Naive thymus-derived CD4-positive, alpha-beta T cell (primary cell): ENCODE measurements at regions not wholly inside any gene's neighbourhood (a gene's known extent, or its start where the extent isn't known, plus 50 kb on each side); places are given as distances from the start of the nearest gene placed in this dataset.

Experiments
- ATAC-seq: fragments of 150-1000 bp; cut with Tn5 transposase; 2 replicates; pipeline ENCODE4 v1.10.0; 2021; ENCODE audit warnings: mild to moderate bottlenecking, moderate library complexity
- CTCF ChIA-PET: fragments of 350-600 bp; sonication (Branson Sonifier 250); formaldehyde crosslinking; loops from one replicate; lab custom pipeline; 2021; ENCODE audit warnings: antibody characterized with exemption; lab: Charles Lee
- POLR2A ChIA-PET: fragments of 350-600 bp; sonication (Branson Sonifier 250); formaldehyde crosslinking; loops from one replicate; lab custom pipeline; 2021; ENCODE audit warnings: antibody characterized with exemption, inconsistent platforms; lab: Charles Lee
- DNase-seq, 9 donors: peaks; one replicate each; pipeline versions ENCODE4 v3.0.0 to v3.0.0-alpha.2; 2020 to 2022; ENCODE audit warnings: mixed read lengths in 1 of 9
- H3K27ac ChIP-seq: one replicate; pipeline ENCODE4 v1.7.0; 2013; ENCODE audit warnings: mild to moderate bottlenecking, low read depth, low read length, moderate library complexity
- H3K27me3 ChIP-seq, 2 donors: one replicate each; pipeline ENCODE4 v1.7.0; 2013; ENCODE audit warnings: low read length in 2 of 2, mild to moderate bottlenecking in 2 of 2, moderate library complexity in 2 of 2; ENCODE audit not compliant: control insufficient read depth in 2 of 2, insufficient read depth in 2 of 2
- H3K36me3 ChIP-seq, 3 experiments: 1 replicate in 2 of 3; 2 replicates in 1 of 3; pipeline ENCODE4 v1.7.0; 2013; ENCODE audit warnings: low read length in 3 of 3, mild to moderate bottlenecking in 3 of 3, moderate library complexity in 1 of 3; ENCODE audit not compliant: insufficient read depth in 3 of 3, control insufficient read depth in 2 of 3
- H3K4me1 ChIP-seq, 2 donors: one replicate each; pipeline ENCODE4 v1.7.0; 2013; ENCODE audit warnings: low read length in 2 of 2, mild to moderate bottlenecking in 2 of 2, moderate library complexity in 1 of 2; ENCODE audit not compliant: control insufficient read depth in 2 of 2, insufficient read depth in 2 of 2
- H3K4me3 ChIP-seq: 2 replicates; pipeline ENCODE4 v1.7.0; 2013; ENCODE audit warnings: mild to moderate bottlenecking, low read length
- H3K9me3 ChIP-seq, 3 experiments: 1 replicate in 2 of 3; 2 replicates in 1 of 3; pipeline ENCODE4 v1.7.0; 2013; ENCODE audit warnings: low read length in 3 of 3; ENCODE audit not compliant: control insufficient read depth in 2 of 3
- H3K27ac Mint-ChIP-seq, 9 donors: one replicate each; pipeline ENCODE4 v1.8.0; 2020 to 2022; ENCODE audit warnings: mixed read lengths in 9 of 9, mild to moderate bottlenecking in 8 of 9, moderate library complexity in 5 of 9, inconsistent platforms in 2 of 9
- H3K27me3 Mint-ChIP-seq, 5 donors: one replicate each; pipeline ENCODE4 v1.8.0; 2021 to 2022; ENCODE audit warnings: mixed read lengths in 5 of 5, mild to moderate bottlenecking in 1 of 5
- H3K36me3 Mint-ChIP-seq, 5 donors: one replicate each; pipeline ENCODE4 v1.8.0; 2020 to 2022; ENCODE audit warnings: mixed read lengths in 5 of 5, mild to moderate bottlenecking in 3 of 5, inconsistent platforms in 1 of 5
- H3K4me1 Mint-ChIP-seq, 7 donors: one replicate each; pipeline ENCODE4 v1.8.0; 2020 to 2022; ENCODE audit warnings: mixed read lengths in 7 of 7, mild to moderate bottlenecking in 3 of 7, inconsistent platforms in 1 of 7
- H3K4me3 Mint-ChIP-seq, 10 donors: one replicate each; pipeline ENCODE4 v1.8.0; 2020 to 2022; ENCODE audit warnings: mild to moderate bottlenecking in 10 of 10, mixed read lengths in 10 of 10, moderate library complexity in 6 of 10, inconsistent platforms in 2 of 10
- H3K9me3 Mint-ChIP-seq, 11 donors: one replicate each; pipeline ENCODE4 v1.8.0; 2020 to 2022; ENCODE audit warnings: mixed read lengths in 11 of 11, mild to moderate bottlenecking in 4 of 11, inconsistent platforms in 1 of 11, moderate library complexity in 1 of 11
- intact Hi-C, 2 donors: fragments of 100-400 bp; cut with micrococcal nuclease; formaldehyde crosslinking; loops; one replicate each; pipeline ENCODE4 v1.15.1; 2023

DNA sequence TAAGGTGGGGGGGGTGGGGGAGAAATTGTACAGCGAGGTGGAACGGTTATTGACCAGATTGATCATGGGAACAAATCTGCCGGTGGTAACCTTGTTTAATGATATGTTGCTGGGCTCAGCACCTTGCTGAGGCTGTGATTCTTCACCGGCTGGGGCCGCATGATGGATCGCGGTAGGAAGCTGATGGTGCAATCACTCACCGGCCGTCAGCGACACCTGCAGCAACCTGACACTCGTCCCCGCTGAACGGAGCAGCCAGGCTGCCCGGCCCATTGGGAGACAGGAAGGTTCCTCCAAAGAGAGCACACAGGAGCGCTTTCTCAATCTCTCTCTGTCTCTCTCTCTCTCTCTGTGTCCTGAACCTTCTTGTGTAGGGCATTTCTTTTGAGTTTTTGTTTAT is 128.5 kb upstream of the RRP15 start:
- Mint-ChIP-seq H3K4me1 (no peaks in the 10 kb centered on the region), H3K4me3 (no peak overlapping the region), H3K9me3 (peaks cover 0 to 20% (median 5%) of the 10 kb centered on the region in 11 donors), H3K27ac (no peak overlapping the region), H3K27me3 (peaks cover 25 to 51% (median 34%) of the 10 kb centered on the region in 5 donors), H3K36me3 (no peaks in the 10 kb centered on the region)
- H3K4me1 ChIP-seq: no peaks in the 10 kb centered on the region
- intact Hi-C loops: no loop called here
- no peaks in the 10 kb centered on the region for H3K9me3 ChIP-seq
- DNase-seq: no peak
- ChIA-PET CTCF (no interaction called here), POLR2A (no interaction called here)
- ATAC-seq: no peak
- no peaks in the 10 kb centered on the region for H3K36me3 ChIP-seq
- H3K27ac ChIP-seq: no peak overlapping the region
- no peak overlapping the region for H3K4me3 ChIP-seq
- no peaks in the 10 kb centered on the region for H3K27me3 ChIP-seq

DNA sequence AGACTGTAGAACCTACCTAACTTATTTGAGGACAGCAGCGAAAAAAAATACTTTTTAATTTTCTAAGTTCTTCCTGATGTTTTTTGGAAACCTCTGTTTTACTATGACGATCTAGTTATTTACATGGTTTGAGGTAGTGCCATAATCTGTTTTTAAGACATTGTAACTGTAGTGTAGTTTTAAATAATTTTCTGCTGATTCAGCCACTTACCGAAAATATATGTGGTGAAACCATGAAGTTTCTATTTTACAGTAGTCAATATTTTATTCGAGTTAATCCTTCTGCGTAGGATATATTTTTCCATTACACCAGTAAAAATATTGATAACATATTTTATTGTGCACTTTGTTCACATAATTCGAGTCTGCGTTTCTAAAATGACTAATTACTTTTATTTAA is 121.7 kb upstream of the RRP15 start:
- no peak for DNase-seq
- peaks cover 0 to 6% of the 10 kb centered on the region in 2 donors for H3K4me1 ChIP-seq
- Mint-ChIP-seq H3K4me1 (peaks cover 9 to 20% (median 16%) of the 10 kb centered on the region in 7 donors), H3K27ac (no peak overlapping the region), H3K9me3 (peaks cover 0 to 30% (median 4%) of the 10 kb centered on the region in 11 donors), H3K27me3 (peaks cover 32 to 73% (median 61%) of the 10 kb centered on the region in 5 donors), H3K4me3 (peak overlapping the region in 3 of 10 donors; percentile 82 to 86 (median 83)), H3K36me3 (peaks cover 0 to 7% (median 4%) of the 10 kb centered on the region in 5 donors)
- CTCF ChIA-PET: no interaction called here
- POLR2A ChIA-PET: no interaction called here
- no peak for ATAC-seq
- intact Hi-C loops: loop anchor here in 1 of 2 donors (10.0 kb wide), 1 partner anchor 1029 kb away; no protein-coding TSS in a partner anchor
- peaks cover 0 to 11% of the 10 kb centered on the region in 2 donors for H3K27me3 ChIP-seq
- no peak overlapping the region for H3K27ac ChIP-seq
- H3K4me3 ChIP-seq: no peak overlapping the region
- no peaks in the 10 kb centered on the region for H3K9me3 ChIP-seq
- H3K36me3 ChIP-seq: no peaks in the 10 kb centered on the region

DNA sequence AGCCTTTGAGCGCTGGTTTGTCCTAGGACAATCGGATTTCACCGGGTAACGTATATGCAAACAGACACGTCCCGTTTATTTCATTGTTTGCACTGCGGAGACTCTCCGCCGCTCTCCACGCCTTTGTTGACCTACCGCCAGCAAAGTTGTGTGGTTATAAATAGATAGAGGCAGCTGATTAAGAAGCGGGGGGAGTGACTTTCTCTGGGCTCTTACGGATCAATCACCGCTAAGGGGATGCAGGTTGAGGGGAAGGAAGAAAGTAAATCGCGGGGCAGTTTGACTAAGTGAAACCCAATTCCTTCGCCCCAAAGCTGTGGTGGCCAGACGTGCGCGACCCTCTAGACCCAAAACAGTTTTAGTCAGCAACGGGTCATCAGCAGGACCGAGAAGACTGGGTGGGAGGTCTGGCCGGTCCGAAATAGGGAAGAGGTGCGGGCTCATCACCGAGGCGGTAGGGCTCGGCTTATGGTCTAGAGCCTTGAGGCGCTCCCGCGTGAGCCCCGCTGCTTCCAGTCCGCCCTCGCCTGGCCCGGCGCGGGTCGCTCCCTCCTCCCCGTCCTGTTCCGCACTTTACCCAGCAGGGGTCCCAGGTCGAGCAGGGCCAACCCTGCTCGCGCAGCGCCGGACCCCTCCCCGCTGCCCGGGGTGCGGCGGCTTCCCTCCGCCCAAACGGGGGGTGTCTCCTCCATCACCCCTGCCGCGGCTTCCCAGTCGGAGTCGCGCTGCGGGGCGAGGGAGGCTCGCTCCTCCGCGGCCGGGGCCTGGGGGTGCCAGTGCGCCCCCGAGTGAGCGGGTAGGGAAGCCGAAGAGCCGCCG is 120.8 kb upstream of the RRP15 start:
- Histone ChIP-seq H3K4me1 (peaks cover 0 to 6% of the 10 kb centered on the region in 2 donors), H3K9me3 (no peaks in the 10 kb centered on the region), H3K27me3 (peaks cover 0 to 11% of the 10 kb centered on the region in 2 donors), H3K36me3 (no peaks in the 10 kb centered on the region), H3K4me3 (peak overlapping the region; percentile 42), H3K27ac (no peak overlapping the region)
- CTCF ChIA-PET: no interaction called here
- Mint-ChIP-seq H3K4me1 (peaks cover 9 to 20% (median 16%) of the 10 kb centered on the region in 7 donors), H3K36me3 (peaks cover 0 to 7% (median 4%) of the 10 kb centered on the region in 5 donors), H3K9me3 (peaks cover 0 to 27% (median 2%) of the 10 kb centered on the region in 11 donors), H3K4me3 (peak overlapping the region; percentile 77 to 88 (median 84)), H3K27ac (peak overlapping the region in 1 of 9 donors; percentile 56), H3K27me3 (peaks cover 32 to 69% (median 62%) of the 10 kb centered on the region in 5 donors)
- POLR2A ChIA-PET: no interaction called here
- intact Hi-C loops: loop anchor here in 1 of 2 donors (10.0 kb wide), 1 partner anchor 1030 kb away; no protein-coding TSS in a partner anchor
- ATAC-seq (peak; percentile 18), DNase-seq (peak in 1 of 9 donors; percentile 27)

DNA sequence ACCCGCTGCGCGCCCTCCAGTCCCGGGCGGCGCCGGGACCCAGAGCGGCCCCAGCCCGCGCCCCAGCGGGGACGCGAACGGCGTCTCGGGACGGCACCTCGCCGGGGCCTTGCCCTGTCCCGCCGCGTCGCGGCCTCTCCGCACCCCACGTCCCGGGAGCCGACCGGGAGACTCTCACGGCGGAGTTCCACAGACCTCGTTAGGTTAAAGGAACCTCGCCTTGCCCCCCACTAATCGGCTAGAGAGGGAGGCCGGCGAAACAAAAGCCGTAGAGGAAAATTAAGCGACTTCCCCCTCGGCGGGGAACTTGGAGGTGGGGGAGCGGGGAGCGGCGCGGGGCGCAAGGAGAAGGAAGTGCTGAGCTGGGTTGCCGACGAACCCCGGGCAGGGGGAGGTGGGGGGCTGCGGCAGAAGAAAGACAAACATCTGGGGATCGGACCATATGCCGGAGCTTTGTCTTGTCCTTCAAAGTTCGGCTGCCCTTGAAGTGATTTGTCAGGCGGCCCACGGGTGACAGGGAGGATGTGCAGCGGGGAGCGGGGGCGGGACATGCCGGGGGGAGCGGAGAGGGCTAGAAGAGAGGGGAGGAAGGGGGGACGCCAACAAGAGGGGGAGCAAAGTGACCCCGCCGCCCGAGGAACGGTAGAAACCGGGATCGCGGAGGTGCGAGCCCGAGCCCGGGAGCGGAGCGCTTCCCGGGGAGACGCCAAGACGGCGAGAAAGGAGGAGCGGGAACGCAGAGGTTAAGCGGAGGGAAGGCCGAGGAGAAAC is 120.0 kb upstream of the RRP15 start:
- Mint-ChIP-seq H3K27me3 (peaks cover 32 to 68% (median 62%) of the 10 kb centered on the region in 5 donors), H3K4me3 (peak overlapping the region; percentile 59 to 83 (median 71)), H3K36me3 (peaks cover 0 to 7% (median 4%) of the 10 kb centered on the region in 5 donors), H3K27ac (no peak overlapping the region), H3K9me3 (peaks cover 0 to 27% (median 2%) of the 10 kb centered on the region in 11 donors), H3K4me1 (peaks cover 9 to 20% (median 16%) of the 10 kb centered on the region in 7 donors)
- Histone ChIP-seq H3K9me3 (no peaks in the 10 kb centered on the region), H3K27ac (no peak overlapping the region), H3K4me1 (peaks cover 0 to 6% of the 10 kb centered on the region in 2 donors), H3K4me3 (peak overlapping the region; percentile 27), H3K27me3 (peaks cover 0 to 11% of the 10 kb centered on the region in 2 donors), H3K36me3 (no peaks in the 10 kb centered on the region)
- intact Hi-C loops: loop anchor here in 1 of 2 donors (10.0 kb wide), 1 partner anchor 1030 kb away; no protein-coding TSS in a partner anchor
- ATAC-seq (peak; percentile 42), DNase-seq (peak in 3 of 9 donors; percentile 1 to 22 (median 3))
- ChIA-PET POLR2A (no interaction called here), CTCF (no interaction called here)

DNA sequence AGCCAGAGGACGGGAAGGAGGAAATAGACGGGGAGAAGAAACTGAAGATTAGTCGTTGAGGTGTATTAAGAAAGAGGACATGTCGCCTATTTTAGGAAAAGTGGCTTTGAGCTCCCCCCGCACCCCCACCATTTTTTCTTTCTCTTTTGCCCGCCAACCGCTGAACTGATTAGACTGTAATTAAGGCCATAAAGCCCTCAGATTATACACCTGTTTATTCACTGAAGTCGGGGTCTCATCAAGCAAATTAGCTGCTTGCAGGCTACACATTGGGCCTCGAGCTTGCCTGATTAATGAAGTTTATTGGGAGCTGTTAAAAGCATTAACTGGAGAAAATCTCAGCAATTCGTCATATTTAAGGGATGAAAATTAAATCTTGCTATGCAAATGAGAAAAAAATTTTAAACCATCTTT is 119.4 kb upstream of the RRP15 start:
- peaks cover 0 to 7% (median 4%) of the 10 kb centered on the region in 5 donors for H3K36me3 Mint-ChIP-seq
- H3K4me3 Mint-ChIP-seq: peak overlapping the region; percentile 59 to 83 (median 71)
- intact Hi-C loops: loop anchor here in 1 of 2 donors (10.0 kb wide), 1 partner anchor 1031 kb away; no protein-coding TSS in a partner anchor
- no peak overlapping the region for H3K27ac Mint-ChIP-seq
- ATAC-seq (no peak), DNase-seq (no peak)
- H3K9me3 Mint-ChIP-seq: peaks cover 0 to 27% (median 2%) of the 10 kb centered on the region in 11 donors
- H3K4me1 Mint-ChIP-seq: peaks cover 9 to 20% (median 16%) of the 10 kb centered on the region in 7 donors
- Histone ChIP-seq H3K4me3 (peak overlapping the region; percentile 27), H3K4me1 (peaks cover 0 to 6% of the 10 kb centered on the region in 2 donors), H3K9me3 (no peaks in the 10 kb centered on the region), H3K27ac (no peak overlapping the region), H3K27me3 (peaks cover 0 to 11% of the 10 kb centered on the region in 2 donors), H3K36me3 (no peaks in the 10 kb centered on the region)
- H3K27me3 Mint-ChIP-seq: peaks cover 30 to 64% (median 60%) of the 10 kb centered on the region in 5 donors
- ChIA-PET CTCF (no interaction called here), POLR2A (no interaction called here)

DNA sequence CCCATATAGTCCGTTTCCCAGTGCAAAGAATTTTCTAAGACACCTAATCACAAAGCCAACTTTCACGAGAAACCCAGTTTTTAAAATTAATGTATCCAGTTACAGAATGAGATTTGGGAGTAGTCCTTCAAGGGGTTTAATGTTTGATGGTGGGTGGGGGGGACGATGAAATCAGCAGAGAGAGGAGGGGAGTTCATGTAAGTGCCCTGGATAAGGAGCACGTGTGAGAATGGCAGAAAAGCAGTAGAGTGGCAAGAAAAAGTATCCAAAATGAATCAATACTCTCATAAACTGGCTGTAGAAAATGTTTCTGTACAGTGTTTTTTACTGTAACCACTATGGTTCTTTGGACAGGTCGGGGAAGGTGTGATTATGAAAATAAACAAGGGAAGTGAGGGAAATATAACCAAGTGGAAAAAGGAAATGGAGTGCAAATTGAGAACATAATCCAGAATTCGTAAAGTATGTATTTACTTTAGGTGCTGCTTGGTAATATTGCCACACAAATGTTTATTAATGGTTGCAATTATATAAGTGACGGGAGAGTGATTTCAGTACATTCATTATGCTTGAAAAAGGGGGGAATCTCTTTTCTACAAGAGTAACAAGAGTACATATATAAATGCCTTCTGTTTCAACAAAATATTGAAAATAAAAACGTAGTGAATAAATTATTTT is 118.7 kb upstream of the RRP15 start:
- H3K9me3 ChIP-seq: no peaks in the 10 kb centered on the region
- H3K4me1 ChIP-seq: peaks cover 0 to 6% of the 10 kb centered on the region in 2 donors
- POLR2A ChIA-PET: no interaction called here
- Mint-ChIP-seq H3K9me3 (peaks cover 0 to 27% (median 2%) of the 10 kb centered on the region in 11 donors), H3K27ac (no peak overlapping the region), H3K36me3 (peaks cover 0 to 7% (median 4%) of the 10 kb centered on the region in 5 donors), H3K4me1 (peaks cover 9 to 20% (median 16%) of the 10 kb centered on the region in 7 donors), H3K27me3 (peaks cover 28 to 65% (median 60%) of the 10 kb centered on the region in 5 donors), H3K4me3 (peak overlapping the region in 9 of 10 donors; percentile 57 to 83 (median 75))
- H3K27ac ChIP-seq: no peak overlapping the region
- no peak overlapping the region for H3K4me3 ChIP-seq
- CTCF ChIA-PET: no interaction called here
- no peak for DNase-seq
- intact Hi-C loops: loop anchor here in 1 of 2 donors (10.0 kb wide), 1 partner anchor 1032 kb away; no protein-coding TSS in a partner anchor
- no peaks in the 10 kb centered on the region for H3K36me3 ChIP-seq
- no peak for ATAC-seq
- peaks cover 0 to 11% of the 10 kb centered on the region in 2 donors for H3K27me3 ChIP-seq
